GM12878 (cell line): ENCODE measurements at regions not wholly inside any gene's neighbourhood (a gene's known extent, or its start where the extent isn't known, plus 50 kb on each side); places are given as distances from the start of the nearest gene placed in this dataset.

Experiments
- ATAC-seq: fragments of 200-7000 bp; cut with Tn5 transposase; 3 replicates; pipeline ENCODE4 v1.9.1; 2020; ENCODE audit warnings: mild to moderate bottlenecking, moderate library complexity
- BruUV-seq: library from RNA; stranded (reverse); fragments of 400-500 nt; replicated peaks from 2 replicates; lab custom pipeline; 2021; lab: Mats Ljungman, UMichigan
- CTCF ChIA-PET: fragments of 300-600 bp; sonication (Branson Sonifier 250); formaldehyde crosslinking; extraction: SDS; loops from one replicate; lab custom pipeline; 2021; ENCODE audit warnings: inconsistent platforms; lab: Yijun Ruan, JAX
- POLR2A ChIA-PET: fragments of 350-600 bp; formaldehyde crosslinking; extraction: SDS; loops from one replicate; lab custom pipeline; 2021; ENCODE audit warnings: inconsistent platforms; lab: Charles Lee
- RAD21 ChIA-PET: fragments of 300-600 bp; sonication (Branson Sonifier 250); formaldehyde crosslinking; loops from one replicate; lab custom pipeline; 2023; ENCODE audit warnings: antibody characterized with exemption; ENCODE audit not compliant: unreplicated experiment; lab: Charles Lee
- SMC1A ChIA-PET: fragments of 300-600 bp; sonication (Branson Sonifier 250); formaldehyde crosslinking; loops from one replicate; lab custom pipeline; 2023; ENCODE audit not compliant: unreplicated experiment, uncharacterized antibody; lab: Charles Lee
- DNase-seq: peaks from one replicate; pipeline ENCODE4 v3.0.0-alpha.2; 2011; ENCODE audit warnings: low read depth, low spot score
- FAIRE-seq: peaks from 3 replicates; lab custom pipeline; 2011; peaks lifted over from hg19 to GRCh38; lab: Jason Lieb, UNC
- H2AFZ ChIP-seq: 2 replicates; pipeline ENCODE4 v1.6.0; 2011; ENCODE audit warnings: low read depth, low read length, control low read depth; ENCODE audit not compliant: control insufficient read depth
- H3K27ac ChIP-seq: 2 replicates; pipeline ENCODE4 v1.5.1; 2011; ENCODE audit warnings: control low read depth; ENCODE audit not compliant: control insufficient read depth, insufficient read depth
- H3K27me3 ChIP-seq, 2 experiments: replicated peaks in 1 of 2; 2 replicates each; pipeline versions ENCODE4 v1.6.0 to v1.6.1; 2011; ENCODE audit warnings: low read length in 1 of 2; ENCODE audit not compliant: control insufficient read depth in 2 of 2, insufficient read depth in 2 of 2
- H3K36me3 ChIP-seq, 2 experiments: 2 replicates each; pipeline ENCODE4 v1.5.1; 2011; ENCODE audit warnings: low read length in 1 of 2; ENCODE audit not compliant: control insufficient read depth in 2 of 2, insufficient read depth in 2 of 2
- H3K4me1 ChIP-seq: 2 replicates; pipeline ENCODE4 v1.6.1; 2011; ENCODE audit warnings: mild to moderate bottlenecking, low read length, moderate library complexity, mixed read lengths; ENCODE audit not compliant: control insufficient read depth, insufficient read depth
- H3K4me2 ChIP-seq: 2 replicates; pipeline ENCODE4 v1.6.0; 2011; ENCODE audit warnings: control low read depth; ENCODE audit not compliant: control insufficient read depth, insufficient read depth
- H3K4me3 ChIP-seq: fragments of 200-600 bp; sonication (generic); 2 replicates; pipeline ENCODE4 v1.5.1; 2016
- H3K79me2 ChIP-seq: 2 replicates; pipeline ENCODE4 v1.6.0; 2011; ENCODE audit warnings: low read length; ENCODE audit not compliant: control insufficient read depth, insufficient read depth
- H3K9ac ChIP-seq: 2 replicates; pipeline ENCODE4 v1.8.0; 2011; ENCODE audit warnings: low read length, control low read depth, mixed read lengths; ENCODE audit not compliant: control insufficient read depth, insufficient read depth
- H3K9me3 ChIP-seq: replicated peaks from 3 replicates; pipeline ENCODE4 v1.5.1; 2011; ENCODE audit warnings: mild to moderate bottlenecking, low read length; ENCODE audit not compliant: control insufficient read depth, insufficient read depth
- H4K20me1 ChIP-seq: 2 replicates; pipeline ENCODE4 v1.6.0; 2011; ENCODE audit not compliant: control insufficient read depth, insufficient read depth
- ATF3 ChIP-seq: IDR thresholded peaks from 2 replicates; pipeline ENCODE4 v1.6.1; 2011; ENCODE audit warnings: low read depth, mild to moderate bottlenecking, low read length, moderate library complexity, borderline replicate concordance; ENCODE audit errors: extremely low read depth
- BHLHE40 ChIP-seq, 2 experiments: fragments of 450-650 bp in 1 of 2; IDR thresholded peaks; 2 replicates each; pipeline ENCODE4 v1.6.1; 2011 to 2017; ENCODE audit warnings: low read depth in 2 of 2, borderline replicate concordance in 1 of 2, improper control_type of control experiment in 1 of 2, low read length in 1 of 2, mild to moderate bottlenecking in 1 of 2
- BRCA1 ChIP-seq: IDR thresholded peaks from 2 replicates; pipeline ENCODE4 v1.6.1; 2011; ENCODE audit warnings: low read depth, low read length, improper control_type of control experiment
- CBFB ChIP-seq: IDR thresholded peaks from 2 replicates; pipeline ENCODE4 v1.6.1; 2016; ENCODE audit warnings: antibody characterized with exemption, low read depth
- CBX5 ChIP-seq: sonication (generic); IDR thresholded peaks from 2 replicates; pipeline ENCODE4 v1.6.1; 2016; ENCODE audit warnings: low read depth, moderate library complexity, mild to moderate bottlenecking, inconsistent platforms
- CEBPB ChIP-seq, 2 experiments: fragments of 150-350 bp in 1 of 2; IDR thresholded peaks; 2 replicates each; pipeline ENCODE4 v1.6.1; 2012 to 2014; ENCODE audit warnings: low read depth in 2 of 2, low read length in 2 of 2, borderline replicate concordance in 1 of 2, inconsistent platforms in 1 of 2
- E4F1 ChIP-seq: fragments of 450-650 bp; IDR thresholded peaks from 2 replicates; pipeline ENCODE4 v1.6.1; 2018; ENCODE audit warnings: borderline replicate concordance, mild to moderate bottlenecking; ENCODE audit not compliant: partially characterized antibody
- EED ChIP-seq: sonication (generic); IDR thresholded peaks from 2 replicates; pipeline ENCODE4 v1.6.1; 2016; ENCODE audit warnings: antibody characterized with exemption, low read depth
- ETV6 ChIP-seq, 2 experiments: fragments of 450-650 bp in 1 of 2; IDR thresholded peaks in 1 of 2; conservative IDR thresholded peaks in 1 of 2; 2 replicates each; pipeline ENCODE4 v1.6.1; 2014; ENCODE audit warnings: antibody characterized with exemption in 1 of 2, borderline replicate concordance in 1 of 2, low read depth in 1 of 2, mild to moderate bottlenecking in 1 of 2, moderate library complexity in 1 of 2
- EZH2 ChIP-seq: IDR thresholded peaks from 2 replicates; pipeline ENCODE4 v1.6.1; 2012; ENCODE audit warnings: low read depth, mild to moderate bottlenecking, control low read depth, inconsistent platforms, low read length, borderline replicate concordance; ENCODE audit not compliant: control insufficient read depth
- HSF1 ChIP-seq: fragments of 150-350 bp; IDR thresholded peaks from 2 replicates; pipeline ENCODE4 v1.6.1; 2014; ENCODE audit warnings: mild to moderate bottlenecking, low read depth, low read length
- KDM1A ChIP-seq: fragments of 200-600 bp; sonication (generic); IDR thresholded peaks from 2 replicates; pipeline ENCODE4 v1.6.1; 2016; ENCODE audit warnings: borderline replicate concordance
- MEF2A ChIP-seq: IDR thresholded peaks from 2 replicates; pipeline ENCODE4 v1.6.1; 2011; ENCODE audit warnings: low read depth, mild to moderate bottlenecking, low read length, moderate library complexity; ENCODE audit not compliant: insufficient read depth
- MEF2B ChIP-seq: fragments of 450-650 bp; IDR thresholded peaks from 2 replicates; pipeline ENCODE4 v1.6.1; 2018; ENCODE audit warnings: mild to moderate bottlenecking, moderate library complexity; ENCODE audit not compliant: partially characterized antibody, poor library complexity, severe bottlenecking
- MXI1 ChIP-seq: fragments of 150-350 bp; IDR thresholded peaks from 2 replicates; pipeline ENCODE4 v1.6.1; 2011; ENCODE audit warnings: low read depth, mild to moderate bottlenecking, inconsistent platforms, low read length, improper control_type of control experiment
- RBBP5 ChIP-seq: fragments of 200-600 bp; sonication (generic); conservative IDR thresholded peaks from 2 replicates; pipeline ENCODE4 v1.6.1; 2016
- RELA ChIP-seq: fragments of 450-650 bp; IDR thresholded peaks from 2 replicates; pipeline ENCODE4 v1.8.0; 2014; ENCODE audit warnings: borderline replicate concordance; ENCODE audit not compliant: partially characterized antibody
- RFX5 ChIP-seq: IDR thresholded peaks from 2 replicates; pipeline ENCODE4 v1.6.1; 2011; ENCODE audit warnings: low read depth, low read length, improper control_type of control experiment
- SIX5 ChIP-seq: IDR thresholded peaks from 2 replicates; pipeline ENCODE4 v1.6.1; 2011; ENCODE audit warnings: mild to moderate bottlenecking, low read depth, low read length, moderate library complexity; ENCODE audit not compliant: severe bottlenecking
- TARDBP ChIP-seq: IDR thresholded peaks from 2 replicates; pipeline ENCODE4 v1.6.1; 2016; ENCODE audit warnings: borderline replicate concordance
- WGBS: methylation state at CpG from one replicate; pipeline ENCODE4 v1.1.6; 2016; ENCODE audit warnings: low lambda C conversion rate; ENCODE audit not compliant: insufficient replicate concordance, insufficient coverage; ENCODE audit errors: missing lambda C conversion rate; 5-methylcytosine and 5-hydroxymethylcytosine counted together
- in situ Hi-C: fragments of 300-500 bp; cut with MboI; formaldehyde crosslinking; loops from 9 replicates; pipeline ENCODE4 v1.14.3; 2018; ENCODE audit warnings: mixed read lengths
- intact Hi-C: fragments of 100-400 bp; cut with micrococcal nuclease; formaldehyde crosslinking; loops from one replicate; pipeline ENCODE4 v1.14.2; 2022; ENCODE audit not compliant: unreplicated experiment

DNA sequence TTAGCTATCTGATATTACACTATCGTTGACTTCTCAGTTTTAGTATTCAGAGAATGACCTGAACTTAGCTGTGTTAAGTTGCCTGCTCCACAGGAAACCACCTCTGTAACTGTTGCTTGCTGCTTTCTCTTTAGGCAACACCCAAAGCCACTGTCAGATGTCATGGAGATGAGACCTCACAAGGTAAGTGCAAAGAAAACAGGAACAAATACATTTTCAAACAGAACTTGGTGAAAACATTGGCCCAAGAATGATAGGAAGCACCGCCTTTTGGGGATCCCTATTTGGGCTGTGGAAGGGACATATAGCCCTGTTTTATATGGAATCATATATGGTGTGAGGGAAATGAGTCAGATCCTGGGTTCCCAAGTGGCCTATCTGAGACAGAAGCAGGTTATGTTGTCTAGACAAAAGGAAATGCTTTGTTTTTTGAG, 143.4 kb downstream of the UBE2E3 start:
- Histone ChIP-seq H3K9me3 (no peaks in the 10 kb centered on the region; the same call in 2 of the 3 replicates), H3K4me1 (peaks cover 14% of the 10 kb centered on the region), H3K4me2 (peak overlapping the region; percentile 57), H4K20me1 (no peaks in the 10 kb centered on the region), H3K79me2 (no peaks in the 10 kb centered on the region), H3K27ac (peak overlapping the region; percentile 81), H3K9ac (peak overlapping the region; percentile 37), H3K4me3 (peak overlapping the region; percentile 53; the same call in 1 of the 2 replicates), H3K36me3 (no peaks in the 10 kb centered on the region), H3K27me3 (no peaks in the 10 kb centered on the region; a peak in 1 of 4 replicates), H2AFZ (peak overlapping the region; percentile 56)
- ChIA-PET POLR2A (no interaction called here), CTCF (interaction anchor here (1.8 to 2.5 kb wide), 2 partner anchors 19 to 343 kb away, joined by 5 to 15 read pairs; no protein-coding TSS in a partner anchor), SMC1A (interaction anchor here (0.7 to 1.7 kb wide), 6 partner anchors 11 to 339 kb away, joined by 3 to 7 read pairs (median 3); no protein-coding TSS in a partner anchor), RAD21 (interaction anchor here (0.9 to 2.1 kb wide), 4 partner anchors 11 to 23 kb away, joined by 3 to 12 read pairs (median 4); no protein-coding TSS in a partner anchor)
- intact Hi-C loops (no loop called here), in situ Hi-C loops (loop anchor here (5.0 kb wide), 1 partner anchor 183 kb away; no protein-coding TSS in a partner anchor)
- peak; percentile 94 for ATAC-seq
- BruUV-seq, result no TSS peak
- peak; percentile 82 for FAIRE-seq
- 2% methylated on average over 2 of the region's 2 CpGs for WGBS
- peak; percentile 53 for DNase-seq
- TF ChIP-seq KDM1A (no peak), SIX5 (no peak), RFX5 (no peak), TARDBP (no peak), MEF2B (peak; percentile 38), EZH2 (no peak), RBBP5 (no peak), E4F1 (no peak), ATF3 (no peak), MXI1 (no peak), BRCA1 (no peak), CEBPB (IDR thresholded peaks at IDR 0.05; ENCODE audit: borderline replicate concordance in 1 of 2, low read depth in 2 of 2, low read length in 2 of 2) (no peak), CBX5 (peak; percentile 79; the same call in 1 of the 2 replicates), ETV6 (conservative IDR thresholded peaks at IDR 0.05 in 1 of 2, IDR thresholded peaks at IDR 0.05 in 1 of 2; ENCODE audit: borderline replicate concordance in 1 of 2, low read depth in 1 of 2) (peak in 1 of 2 experiments; percentile 63; a peak in 1 of 4 replicates), RELA (no peak), MEF2A (0 out of 2 replicates have a peak, but pooled peaks have one; percentile 53), BHLHE40 (IDR thresholded peaks at IDR 0.05; ENCODE audit: borderline replicate concordance in 1 of 2, low read depth in 2 of 2, low read length in 1 of 2) (no peak), HSF1 (no peak), CBFB (no peak), EED (peak; percentile 75)
